GM19395 (cell line): ENCODE measurements at regions not wholly inside any gene's neighbourhood (a gene's known extent, or its start where the extent isn't known, plus 50 kb on each side); places are given as distances from the start of the nearest gene placed in this dataset.

Source experiments
- ATAC-seq: cut with Tn5 transposase; IDR thresholded peaks from one replicate; pipeline ENCODE4 v1.9.1; 2021; ENCODE audit warnings: mild to moderate bottlenecking, moderate library complexity; ENCODE audit not compliant: unreplicated experiment

DNA sequence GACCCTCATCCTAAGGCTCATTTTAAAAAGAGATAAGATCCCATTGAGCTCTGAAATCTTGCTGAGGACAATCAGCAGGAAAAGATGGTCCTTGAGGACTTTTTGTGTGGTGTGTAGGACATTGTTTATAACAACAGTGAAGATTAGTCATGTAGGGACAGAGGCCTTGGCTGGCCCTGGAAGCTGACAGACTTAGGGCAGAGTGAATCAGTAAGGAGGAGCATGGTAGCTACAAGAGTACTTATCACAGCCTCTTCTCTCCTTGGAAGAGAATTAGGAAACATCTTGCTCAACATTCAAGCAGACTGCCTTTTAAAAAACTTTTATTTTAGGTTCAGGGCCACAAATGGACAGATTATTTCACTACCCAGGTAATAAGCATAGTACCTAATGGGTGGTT is 665.9 kb upstream of the SALL1 start:
- no peak for ATAC-seq

DNA sequence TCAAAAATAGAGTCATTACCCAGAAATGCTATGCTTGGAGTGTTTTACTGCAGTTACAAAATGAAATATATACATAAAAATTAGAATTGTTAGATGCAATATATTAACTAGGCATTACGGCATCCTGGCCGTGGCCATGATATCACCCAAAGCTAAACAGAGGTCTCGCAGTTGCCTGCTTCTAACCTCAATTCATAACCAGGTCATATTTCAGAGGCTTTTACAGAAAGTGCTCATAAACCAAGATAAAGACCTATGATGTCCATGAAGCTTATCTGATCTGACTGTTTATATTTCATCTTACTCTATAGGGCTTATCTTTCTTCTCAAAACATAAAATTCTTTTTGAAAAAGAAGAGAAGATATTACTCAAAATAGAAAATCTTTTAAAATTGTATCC is 664.5 kb upstream of the SALL1 start:
- no peak for ATAC-seq

DNA sequence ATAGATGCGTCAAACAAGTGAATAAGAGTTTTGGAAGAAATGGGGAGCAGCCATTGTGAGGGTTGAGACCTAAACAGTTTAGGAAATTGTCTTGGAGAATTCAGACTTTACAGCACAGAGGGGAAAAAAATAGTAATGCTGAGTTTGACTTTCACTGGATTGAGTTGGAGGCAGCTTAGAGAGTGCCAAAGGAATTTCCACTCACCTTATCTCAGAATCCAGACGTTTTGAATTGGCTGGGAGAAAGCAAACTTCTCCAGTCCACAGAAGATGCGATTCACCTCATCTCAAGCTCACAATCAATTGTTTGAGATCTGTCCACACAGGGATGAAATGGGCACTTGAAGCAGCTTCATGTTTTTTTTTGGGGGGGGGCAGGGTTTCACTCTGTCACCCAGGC is 663.5 kb upstream of the SALL1 start:
- no peak for ATAC-seq

DNA sequence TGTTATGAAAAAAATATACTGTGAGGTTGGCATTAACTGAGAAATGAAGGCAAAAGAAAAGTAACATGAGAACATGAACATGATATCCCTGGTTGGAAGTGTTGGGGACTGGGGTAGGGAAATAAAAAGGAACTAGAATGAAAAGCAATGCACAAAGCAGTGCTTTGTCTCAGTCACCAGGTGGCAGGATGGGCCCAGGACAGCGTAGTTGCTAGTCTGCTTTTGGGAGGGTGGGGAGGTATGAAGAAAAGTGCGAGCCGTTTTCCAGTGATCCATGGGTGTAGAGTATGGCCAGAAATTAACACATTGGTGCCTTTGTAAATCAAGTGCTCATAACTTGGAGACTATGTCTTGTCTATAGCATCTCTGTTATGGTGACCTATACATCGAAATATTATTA is 662.5 kb upstream of the SALL1 start:
- ATAC-seq = no peak

DNA sequence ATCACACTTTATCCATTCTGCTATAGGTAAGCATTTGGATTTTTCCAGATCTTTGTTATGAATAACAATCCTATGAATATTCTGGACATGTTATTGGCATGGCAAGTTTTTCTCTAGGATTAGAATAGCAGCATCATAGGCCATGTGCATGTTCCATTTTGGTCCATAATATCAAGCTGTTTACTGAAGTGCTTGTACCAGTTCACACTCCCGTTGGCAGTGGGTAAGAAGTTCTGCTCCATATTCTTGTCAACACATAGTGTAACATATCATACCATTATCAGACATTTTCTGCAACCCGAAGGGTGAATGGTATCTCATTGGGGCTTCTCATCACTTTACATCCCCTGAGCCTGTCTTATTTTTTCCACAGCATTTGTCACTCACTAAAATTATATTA is 661.9 kb upstream of the SALL1 start:
- ATAC-seq = no peak

DNA sequence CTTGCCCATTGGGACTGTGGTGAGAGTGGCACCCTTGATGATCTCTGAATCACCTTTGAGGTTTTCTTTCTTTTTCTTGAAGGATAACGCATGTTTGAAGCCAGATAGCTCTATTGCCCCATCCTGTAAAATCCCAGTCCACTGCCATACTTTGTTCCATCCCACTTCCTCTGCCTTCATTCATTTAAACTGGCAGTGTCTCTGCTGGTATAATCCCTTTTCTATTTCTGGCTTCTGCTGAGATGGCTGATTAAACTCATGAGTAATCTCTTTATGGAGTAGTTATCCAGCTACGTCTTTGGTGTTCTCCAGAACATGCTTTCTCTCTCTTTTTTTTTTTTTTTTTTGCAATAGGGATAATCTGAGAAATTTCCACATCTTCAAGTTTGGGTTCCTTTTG is 656.5 kb upstream of the SALL1 start:
- no peak for ATAC-seq

DNA sequence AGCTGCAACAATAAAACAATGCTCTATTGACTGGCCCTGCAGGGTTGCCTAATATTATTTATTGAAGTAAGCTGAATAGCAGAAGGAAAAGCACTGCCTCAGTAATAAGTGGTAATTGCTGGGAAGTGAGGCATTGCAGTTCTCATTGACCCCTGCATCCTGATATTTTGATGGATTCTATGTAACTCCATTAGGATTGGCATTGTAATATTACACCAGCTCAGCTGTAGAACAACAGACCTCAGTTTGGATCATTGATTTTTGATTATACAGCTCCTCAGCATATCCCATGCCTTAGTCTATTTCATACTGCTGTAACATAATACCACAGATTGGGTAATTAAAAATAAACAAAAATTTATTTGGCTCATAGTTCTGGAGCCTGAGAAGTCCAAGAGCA is 650.6 kb upstream of the SALL1 start:
- ATAC-seq = no peak

DNA sequence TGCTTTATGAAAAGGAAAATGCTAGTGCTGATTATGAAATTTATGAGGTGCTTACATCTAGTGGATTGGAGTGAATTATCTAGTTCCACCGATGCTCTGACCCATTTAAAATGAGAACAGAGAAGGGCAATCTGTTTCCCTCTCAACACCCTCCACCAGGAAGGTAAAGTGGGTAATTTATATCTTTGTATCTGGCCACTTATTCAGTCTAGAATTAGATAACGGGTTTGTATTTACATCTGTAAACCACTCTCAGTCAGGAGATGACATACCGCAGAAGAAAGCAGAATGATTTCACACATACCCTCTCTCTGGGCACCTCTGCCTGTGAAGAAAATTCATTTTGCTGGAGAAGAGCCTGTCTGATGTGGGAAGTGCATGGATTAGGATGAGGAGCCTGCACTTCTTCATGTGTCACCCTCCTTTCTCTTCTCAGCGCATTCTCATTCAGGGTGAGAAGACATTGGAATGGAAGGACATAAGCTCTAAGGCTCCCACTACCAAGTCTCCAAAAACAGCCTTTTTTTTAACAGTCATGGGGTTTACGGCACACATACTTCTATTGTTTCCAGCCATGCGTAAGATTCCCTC is 646.7 kb upstream of the SALL1 start:
- no peak for ATAC-seq

DNA sequence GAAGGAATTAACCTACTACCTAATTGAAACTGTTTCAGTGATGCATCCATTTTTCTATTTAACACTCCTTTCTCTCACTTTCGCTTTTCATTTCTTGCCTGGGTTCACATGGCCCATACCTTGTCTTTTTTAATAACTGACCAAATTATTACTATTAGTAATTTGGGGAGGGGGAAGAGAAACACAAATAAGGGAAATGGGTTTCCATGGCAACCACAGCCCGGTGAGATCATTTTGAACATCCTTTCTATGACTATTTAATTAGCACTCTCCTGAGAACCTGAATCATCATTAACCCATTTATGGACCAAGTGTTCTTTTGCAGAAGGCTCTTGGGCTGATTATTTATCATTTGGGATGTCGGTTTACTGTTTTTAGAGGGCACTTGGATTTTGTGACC is 628.2 kb upstream of the SALL1 start:
- ATAC-seq = no peak

DNA sequence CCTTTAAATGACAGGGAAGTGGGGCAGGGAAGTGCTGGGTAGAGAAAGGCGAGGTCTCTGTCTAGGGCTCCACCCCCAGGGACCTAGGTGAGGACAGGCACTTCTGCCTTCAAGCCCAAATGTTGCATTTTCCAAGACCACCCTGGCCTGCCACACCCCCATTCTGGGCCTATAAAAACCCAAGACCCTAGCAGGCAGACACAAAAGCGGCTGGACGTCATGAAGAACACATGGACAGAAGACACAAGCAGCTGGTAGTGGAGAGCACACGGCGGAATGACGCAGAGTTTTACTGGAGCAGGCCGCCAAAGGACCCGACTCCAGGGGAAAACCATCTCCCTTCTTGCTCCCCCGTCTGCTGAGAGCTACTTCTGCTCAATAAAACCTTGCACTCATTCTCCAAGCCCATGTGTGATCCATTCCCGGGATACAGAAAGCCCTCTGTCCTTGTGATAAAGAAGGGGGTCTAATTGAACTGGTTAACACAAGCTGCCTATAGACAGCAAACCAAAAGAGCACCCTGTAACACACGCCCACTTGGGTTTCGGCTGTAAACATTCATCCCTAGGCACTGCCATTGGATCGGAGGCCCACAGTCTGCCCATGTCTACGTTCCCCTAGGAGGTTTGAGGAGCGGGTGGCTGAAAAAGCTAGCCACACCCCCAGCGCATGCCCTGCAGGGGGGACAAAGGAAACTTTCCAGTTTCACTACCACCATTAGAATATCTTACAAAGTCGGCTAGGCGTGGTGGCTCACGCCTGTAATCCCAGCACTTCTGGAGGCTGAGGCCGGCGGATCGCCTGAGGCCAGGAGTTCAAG is 622.2 kb upstream of the SALL1 start:
- ATAC-seq = no peak

DNA sequence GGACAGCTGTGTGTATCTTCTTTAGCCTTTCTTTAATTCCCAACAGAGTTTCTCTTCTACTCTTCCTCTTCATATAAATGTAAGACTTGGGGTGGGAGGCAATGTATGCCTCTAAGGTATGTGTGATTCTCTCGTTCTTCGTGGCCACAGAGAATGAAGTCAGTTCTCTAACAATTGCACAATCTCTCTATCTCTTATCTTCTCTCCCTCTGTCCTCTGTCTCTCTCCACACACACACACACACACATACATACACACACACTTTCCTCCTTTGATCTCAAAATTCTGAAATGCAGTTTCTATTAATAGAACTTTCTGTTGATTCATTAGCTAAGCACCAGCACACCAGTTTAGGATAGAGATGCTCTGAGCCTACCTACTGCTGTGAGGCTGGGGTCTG is 615.7 kb upstream of the SALL1 start:
- no peak for ATAC-seq

DNA sequence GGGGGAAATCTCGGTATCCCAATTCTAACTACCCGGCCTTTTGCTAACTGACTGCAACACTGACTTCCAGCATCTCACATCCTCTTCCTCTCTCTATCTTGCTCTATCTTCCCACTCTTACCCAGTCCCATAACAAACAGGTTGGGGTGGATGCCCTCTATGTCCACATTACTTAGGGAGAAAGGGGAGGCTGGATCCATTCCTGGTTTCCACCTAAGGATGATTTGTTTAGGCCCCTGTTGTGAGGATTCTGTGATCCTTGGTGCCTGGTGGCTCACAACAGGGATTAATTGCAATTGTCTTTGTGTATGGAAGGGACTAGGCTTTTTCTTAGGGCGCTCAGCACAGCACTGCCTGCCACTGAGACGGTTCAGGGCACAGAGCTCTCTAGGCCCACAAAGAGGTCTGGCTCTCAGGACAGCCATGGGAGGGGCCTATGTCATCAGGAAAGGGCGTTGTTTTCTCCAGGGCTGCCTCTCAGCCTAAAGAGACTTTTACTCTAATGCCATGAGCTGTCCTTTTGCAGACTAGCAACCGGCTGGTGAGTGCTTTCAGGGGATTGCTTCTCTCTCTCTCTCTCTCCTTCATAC is 612.1 kb upstream of the SALL1 start:
- ATAC-seq = no peak

- peak; percentile 98 for ATAC-seq
Measured at GRCh38 chr16:51762081-51762996, 611.3 kb upstream of the SALL1 start.

DNA sequence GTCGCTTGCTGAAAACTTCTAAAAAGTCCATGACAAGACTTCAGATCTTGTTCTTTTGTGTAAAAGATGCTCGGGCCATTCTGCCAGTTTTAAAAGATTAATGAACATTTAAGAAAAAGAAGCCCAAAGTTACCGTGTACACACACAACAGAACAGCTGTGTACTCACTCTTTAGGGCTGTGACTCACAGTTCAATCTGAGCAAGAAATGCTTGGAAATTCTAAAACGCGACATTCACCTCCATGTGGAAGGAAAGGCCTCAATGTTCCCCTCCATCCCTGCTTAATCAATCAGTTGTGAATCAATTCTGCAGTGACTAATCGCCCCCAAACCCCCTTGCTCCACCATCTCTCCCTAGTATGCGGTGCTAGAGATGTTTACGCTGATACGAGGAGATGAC is 609.9 kb upstream of the SALL1 start:
- ATAC-seq = no peak

DNA sequence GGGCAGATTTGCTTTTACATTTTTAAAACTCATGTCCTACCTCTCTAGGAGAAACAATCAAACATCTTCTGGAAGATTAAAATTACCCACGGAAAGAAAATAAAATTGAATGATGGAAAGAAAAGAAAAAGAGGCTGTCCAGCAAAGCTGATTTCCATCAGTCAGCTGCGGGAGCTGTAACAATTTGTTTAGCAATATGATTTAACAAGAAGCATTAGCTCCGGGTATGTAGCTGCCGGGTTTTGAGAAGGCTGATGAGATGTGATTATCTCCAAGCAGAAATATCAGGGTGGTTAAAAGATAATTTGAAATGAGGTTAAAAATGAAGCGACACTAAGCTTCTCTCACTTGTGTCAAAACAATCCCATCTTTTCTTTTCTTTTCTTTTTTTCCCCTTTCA is 608.9 kb upstream of the SALL1 start:
- ATAC-seq = no peak

- ATAC-seq = no peak
Measured at GRCh38 chr16:51759329-51759728, 608.3 kb upstream of the SALL1 start.

DNA sequence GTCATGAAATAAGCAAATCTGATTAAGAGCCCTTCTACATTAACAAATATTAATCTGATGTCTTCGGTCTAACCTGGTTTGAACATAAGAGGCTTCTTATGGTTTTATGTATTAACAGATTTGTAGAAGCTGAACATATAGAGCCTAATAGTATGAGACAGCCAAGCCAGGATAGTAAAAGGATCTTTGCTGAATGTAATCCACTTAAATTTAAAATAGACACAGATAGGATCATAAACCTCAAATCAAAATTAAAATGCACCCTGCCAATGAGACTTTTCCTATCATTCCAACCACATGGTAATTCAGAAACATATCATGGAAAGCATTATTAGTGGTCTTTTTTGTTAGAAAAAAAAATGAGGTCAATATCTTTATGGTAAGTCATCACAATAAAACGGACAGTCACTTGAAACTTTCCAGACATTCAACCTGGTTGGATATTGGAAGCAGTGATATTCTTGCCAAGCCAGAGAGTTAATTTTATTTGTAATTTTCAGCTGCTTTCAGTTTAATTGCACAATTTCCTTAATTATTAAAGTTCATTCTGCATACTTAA is 606.9 kb upstream of the SALL1 start:
- no peak for ATAC-seq

- no peak for ATAC-seq
Measured at GRCh38 chr16:51757505-51757904, 606.4 kb upstream of the SALL1 start.

- ATAC-seq = no peak
Measured at GRCh38 chr16:51757124-51757470, 606.0 kb upstream of the SALL1 start.

GRCh38 chr16:51756447-51757123 is 605.5 kb upstream of the SALL1 start:
- ATAC-seq = no peak
